A673 (cell line): ENCODE measurements at regions not wholly inside any gene's neighbourhood (a gene's known extent, or its start where the extent isn't known, plus 50 kb on each side); places are given as distances from the start of the nearest gene placed in this dataset.
A peak's percentile ranks its signal among the peaks of the same experiment; 100 is the strongest.

ENCODE experiments used
- BruUV-seq: library from RNA; stranded (reverse); fragments of 400-500 nt; replicated peaks from 2 replicates; lab custom pipeline; 2021; lab: Mats Ljungman, UMichigan
- CTCF ChIA-PET: fragments of 300-600 bp; sonication (Branson Sonifier 250); formaldehyde crosslinking; loops from one replicate; lab custom pipeline; 2022; ENCODE audit warnings: antibody characterized with exemption; lab: Charles Lee
- POLR2A ChIA-PET: fragments of 300-600 bp; sonication (Branson Sonifier 250); formaldehyde crosslinking; loops from one replicate; lab custom pipeline; 2022; ENCODE audit warnings: antibody characterized with exemption; ENCODE audit not compliant: low non-redundant PET; lab: Charles Lee
- DNase-seq: peaks from one replicate; pipeline ENCODE4 v3.0.0-alpha.2; 2015; ENCODE audit warnings: low spot score
- H3K27ac ChIP-seq: fragments of 200-600 bp; sonication (generic); 2 replicates; pipeline ENCODE4 v1.5.1; 2016; ENCODE audit warnings: mixed run types, low read depth, mild to moderate bottlenecking, mixed read lengths, antibody characterized with exemption, low read length; ENCODE audit not compliant: poor library complexity, severe bottlenecking
- H3K27me3 ChIP-seq: fragments of 200-600 bp; sonication (generic); replicated peaks from 2 replicates; pipeline ENCODE4 v1.6.1; 2017; ENCODE audit warnings: mixed run types, low read depth, mild to moderate bottlenecking, mixed read lengths, antibody characterized with exemption, low read length; ENCODE audit not compliant: insufficient read depth, poor library complexity
- H3K36me3 ChIP-seq: fragments of 200-600 bp; sonication (generic); 2 replicates; pipeline ENCODE4 v1.6.1; 2016; ENCODE audit warnings: mixed run types, mild to moderate bottlenecking, mixed read lengths, antibody characterized with exemption, low read length; ENCODE audit not compliant: insufficient read depth, poor library complexity, severe bottlenecking
- H3K4me1 ChIP-seq: fragments of 200-600 bp; sonication (generic); 2 replicates; pipeline ENCODE4 v1.6.1; 2017; ENCODE audit warnings: mixed run types, mild to moderate bottlenecking, mixed read lengths, antibody characterized with exemption, low read length; ENCODE audit not compliant: insufficient read depth, poor library complexity, severe bottlenecking
- H3K4me3 ChIP-seq: fragments of 200-600 bp; sonication (generic); 2 replicates; pipeline ENCODE4 v1.5.1; 2016; ENCODE audit warnings: low read depth, mixed run types, mild to moderate bottlenecking, mixed read lengths, low read length; ENCODE audit not compliant: poor library complexity, severe bottlenecking
- H3K9me3 ChIP-seq: fragments of 200-600 bp; sonication (generic); 2 replicates; pipeline ENCODE4 v1.6.1; 2016; ENCODE audit warnings: mixed run types, low read depth, mild to moderate bottlenecking, mixed read lengths, antibody characterized with exemption, low read length; ENCODE audit not compliant: poor library complexity, severe bottlenecking
- CTCF ChIP-seq: fragments of 300-800, 200-600 bp; sonication (generic); conservative IDR thresholded peaks from 2 replicates; pipeline ENCODE4 v1.5.1; 2017; ENCODE audit warnings: low read depth, mild to moderate bottlenecking, antibody characterized with exemption, low read length, moderate library complexity, mixed read lengths
- EZH2 ChIP-seq: fragments of 200-600 bp; sonication (generic); IDR thresholded peaks from 2 replicates; pipeline ENCODE4 v1.6.1; 2017; ENCODE audit warnings: borderline replicate concordance, low read depth, mild to moderate bottlenecking, mixed read lengths, antibody characterized with exemption, low read length; ENCODE audit not compliant: poor library complexity, severe bottlenecking
- intact Hi-C: fragments of 100-400 bp; cut with micrococcal nuclease; formaldehyde crosslinking; loops from one replicate; pipeline ENCODE4 v1.10.0; 2022; ENCODE audit not compliant: unreplicated experiment

DNA sequence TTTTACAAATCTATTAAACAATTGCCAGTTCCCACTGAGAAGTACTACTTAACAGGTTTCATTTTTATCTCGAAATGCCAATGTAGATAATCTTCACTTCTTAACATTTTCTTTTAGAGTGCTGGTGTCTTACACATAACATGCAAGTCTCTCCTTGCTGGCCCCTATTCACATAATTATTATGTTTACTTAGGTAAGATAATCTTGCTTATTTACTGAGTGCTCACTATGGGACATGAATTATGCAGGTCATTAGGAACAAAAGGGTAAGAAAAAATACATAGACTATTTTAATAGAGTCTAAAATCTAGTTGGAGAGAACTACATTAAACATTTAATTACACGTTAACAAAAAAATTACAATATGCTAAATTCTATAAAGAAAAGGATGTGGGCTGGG lies 328.4 kb downstream of the PRR16 start:
- CTCF ChIA-PET = no interaction called here
- H3K4me1 ChIP-seq = no peaks in the 10 kb centered on the region
- no peaks in the 10 kb centered on the region for H3K27me3 ChIP-seq
- intact Hi-C loops = no loop called here
- no peak for DNase-seq
- H3K27ac ChIP-seq = no peak overlapping the region
- H3K4me3 ChIP-seq = no peak overlapping the region
- no peaks in the 10 kb centered on the region for H3K36me3 ChIP-seq
- BruUV-seq = no TSS peak
- no peaks in the 10 kb centered on the region for H3K9me3 ChIP-seq
- no peak for TF ChIP-seq CTCF
- TF ChIP-seq EZH2 = no peak
- POLR2A ChIA-PET = no interaction called here

DNA sequence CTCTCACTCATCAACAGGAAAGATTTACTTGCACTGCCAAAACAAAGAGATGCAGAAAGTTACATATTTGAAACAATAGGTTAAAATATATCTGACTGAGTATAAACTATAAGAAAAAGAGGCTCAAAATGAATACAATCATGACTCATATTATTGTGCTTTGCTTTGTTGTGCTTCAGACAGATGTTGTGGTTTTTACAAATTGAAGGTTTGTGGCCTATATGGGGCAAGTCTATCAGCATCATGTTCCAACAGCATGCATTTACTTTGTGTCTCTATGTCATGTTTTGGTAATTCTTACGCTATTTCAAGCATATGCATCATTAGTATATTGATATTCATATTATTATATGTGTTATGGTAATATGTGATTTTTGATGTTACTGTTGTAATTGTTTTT lies 330.0 kb downstream of the PRR16 start:
- TF ChIP-seq CTCF (no peak), EZH2 (no peak)
- BruUV-seq = no TSS peak

GRCh38 chr5:120803282-120803681 lies 339.2 kb downstream of the PRR16 start:
- TF ChIP-seq CTCF (peak; percentile 54; the same call in 1 of the 2 replicates), EZH2 (no peak)
- CTCF ChIA-PET = no interaction called here
- intact Hi-C loops = loop anchor here (2.0 to 10.0 kb wide), 2 partner anchors 146 to 1072 kb away; no protein-coding TSS in a partner anchor
- DNase-seq = peak; percentile 13
- Histone ChIP-seq H3K27ac (no peak overlapping the region), H3K36me3 (no peaks in the 10 kb centered on the region), H3K9me3 (no peaks in the 10 kb centered on the region), H3K4me1 (no peaks in the 10 kb centered on the region), H3K4me3 (no peak overlapping the region), H3K27me3 (no peaks in the 10 kb centered on the region)
- BruUV-seq = no TSS peak
- POLR2A ChIA-PET = no interaction called here

More for the DNA sequence above, 330.0 kb downstream of the PRR16 start:
- no peaks in the 10 kb centered on the region for H3K27me3 ChIP-seq
- no peaks in the 10 kb centered on the region for H3K4me1 ChIP-seq
- CTCF ChIA-PET = no interaction called here
- no peaks in the 10 kb centered on the region for H3K9me3 ChIP-seq
- POLR2A ChIA-PET = no interaction called here
- no peak overlapping the region for H3K4me3 ChIP-seq
- intact Hi-C loops = no loop called here
- no peak for DNase-seq
- H3K27ac ChIP-seq = no peak overlapping the region
- no peaks in the 10 kb centered on the region for H3K36me3 ChIP-seq
